Fibroblast of peridontal ligament (primary cell): ENCODE measurements at regions not wholly inside any gene's neighbourhood (a gene's known extent, or its start where the extent isn't known, plus 50 kb on each side); places are given as distances from the start of the nearest gene placed in this dataset.
"Not testable (repeated sequence)": the region's sequence is repeated elsewhere in the genome, so short reads cannot be mapped to it uniquely, and the experiment has no call there.

ENCODE experiments used
- DNase-seq: peaks from one replicate; pipeline ENCODE4 v3.0.0-alpha.2; 2010; ENCODE audit errors: extremely low read depth

GRCh38 chr3:153221748-153222162, 59.7 kb downstream of the RAP2B start:
- DNase-seq: peak; percentile 81

DNA sequence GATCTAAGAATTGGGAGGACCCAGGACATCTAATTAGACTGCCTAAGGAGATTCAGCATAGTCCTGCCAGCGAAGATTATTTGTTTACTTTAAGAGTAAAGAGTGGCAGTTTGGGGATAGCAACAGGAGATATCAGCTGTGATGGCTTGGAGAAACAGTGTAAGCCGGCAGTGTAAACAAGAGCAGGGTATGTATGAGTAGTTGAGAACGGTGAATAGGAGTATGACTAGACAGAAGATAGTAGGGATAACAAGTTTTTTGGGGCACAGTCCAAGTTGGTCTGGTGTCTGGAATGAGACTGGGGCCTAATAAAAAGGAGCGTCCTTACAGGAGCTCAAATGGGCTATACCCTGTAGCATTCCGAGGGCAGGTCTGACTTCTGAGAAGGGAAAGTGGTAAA, 64.9 kb downstream of the RAP2B start:
- not testable (repeated sequence) for DNase-seq

DNA sequence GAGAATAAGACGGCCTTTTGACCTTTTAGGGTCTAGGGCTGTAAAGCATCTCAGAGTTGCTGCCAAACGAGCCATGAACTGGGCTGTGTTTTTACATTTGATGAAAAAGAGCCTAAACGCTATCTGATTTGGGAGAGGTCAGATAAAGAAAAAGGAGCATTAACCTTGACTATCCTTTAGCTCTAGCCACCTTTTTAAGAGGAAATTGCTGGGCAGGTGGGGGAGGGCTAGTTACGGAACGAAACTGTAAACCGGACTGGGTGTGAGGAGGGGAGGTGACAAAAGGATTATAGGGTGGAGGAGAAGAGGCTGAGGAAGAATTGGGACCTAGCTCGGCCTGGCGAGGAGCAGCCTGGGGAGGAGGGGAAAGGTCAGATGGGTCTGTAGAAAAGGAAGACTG, 68.4 kb downstream of the RAP2B start:
- DNase-seq: not testable (repeated sequence)

- not testable (repeated sequence) for DNase-seq
Observed at GRCh38 chr3:153231245-153231644, 69.2 kb downstream of the RAP2B start.

DNA sequence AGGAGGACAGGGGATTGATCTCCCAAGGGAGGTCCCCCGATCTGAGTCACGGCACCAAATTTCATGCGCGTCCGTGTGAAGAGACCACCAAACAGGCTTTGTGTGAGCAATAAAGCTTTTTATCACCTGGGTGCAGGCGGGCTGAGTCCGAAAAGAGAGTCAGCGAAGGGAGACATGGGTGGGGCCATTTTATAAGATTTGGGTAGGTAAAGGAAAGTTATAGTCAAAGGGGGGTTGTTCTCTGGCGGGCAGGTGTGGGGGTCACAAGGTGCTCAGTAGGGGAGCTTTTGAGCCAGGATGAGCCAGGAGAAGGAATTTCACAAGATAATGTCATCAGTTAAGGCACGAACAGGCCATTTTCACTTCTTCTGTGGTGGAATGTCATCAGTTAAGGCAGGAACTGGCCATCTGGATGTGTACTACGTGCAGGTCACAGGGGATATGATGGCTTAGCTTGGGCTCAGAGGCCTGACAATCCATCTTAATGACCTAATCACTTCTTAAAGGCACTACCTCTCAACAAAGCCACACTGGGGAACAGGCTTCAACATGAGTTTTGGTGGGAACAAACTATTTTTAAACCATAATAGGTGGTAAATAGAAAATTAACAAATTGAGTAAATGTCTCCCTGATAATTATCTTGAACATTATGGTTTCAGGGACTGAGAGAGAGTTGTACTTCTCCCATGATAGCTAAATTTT, 70.2 kb downstream of the RAP2B start:
- DNase-seq: not testable (repeated sequence)

- peak; percentile 93 for DNase-seq
Observed at GRCh38 chr3:153232851-153233271, 70.8 kb downstream of the RAP2B start.

GRCh38 chr3:153233986-153234385, 72.0 kb downstream of the RAP2B start:
- DNase-seq: no peak

GRCh38 chr3:153242896-153243295, 80.9 kb downstream of the RAP2B start:
- DNase-seq: no peak

- peak; percentile 75 for DNase-seq
Observed at GRCh38 chr3:153244961-153245360, 82.9 kb downstream of the RAP2B start.

DNA sequence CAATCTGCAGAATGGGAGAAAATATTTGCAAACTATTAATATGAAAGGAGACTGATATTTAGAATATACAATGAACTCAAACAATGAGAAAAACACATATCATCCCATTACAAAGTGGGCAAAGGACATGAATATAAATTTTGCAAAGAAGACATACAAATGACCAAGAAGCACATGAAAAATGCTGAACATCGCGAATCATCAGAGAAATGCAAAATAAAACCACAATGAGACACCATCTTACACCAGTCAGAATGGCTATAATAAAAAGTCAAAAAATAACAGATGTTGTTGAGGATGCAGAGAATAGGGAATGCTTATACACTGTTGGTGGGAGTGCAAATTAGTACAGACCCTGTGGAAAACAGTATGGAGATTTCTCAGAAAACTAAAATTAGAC, 83.6 kb downstream of the RAP2B start:
- DNase-seq: peak; percentile 35

GRCh38 chr3:153246331-153246730, 84.3 kb downstream of the RAP2B start:
- DNase-seq: no peak

DNA sequence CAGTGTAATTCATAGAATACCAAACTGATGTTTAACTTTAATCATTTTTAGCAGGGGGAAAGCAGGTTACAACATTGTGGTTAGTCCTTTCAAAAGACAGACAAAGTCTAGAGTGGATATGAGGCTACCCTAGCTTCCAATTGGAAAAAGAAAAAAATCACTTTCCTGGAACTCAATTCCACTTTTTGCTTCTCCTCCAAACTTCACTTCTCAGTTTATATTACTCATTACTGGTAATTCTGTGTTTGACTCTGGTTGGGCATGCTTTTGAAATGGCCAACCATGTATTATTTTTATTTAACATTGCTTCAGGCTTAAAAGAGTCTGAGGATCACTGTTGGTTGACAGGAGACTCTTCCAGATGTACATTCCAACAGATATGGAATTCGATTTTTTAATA, 84.8 kb downstream of the RAP2B start:
- DNase-seq: peak; percentile 98

GRCh38 chr3:153247331-153248330, 85.6 kb downstream of the RAP2B start:
- DNase-seq: no peak

DNA sequence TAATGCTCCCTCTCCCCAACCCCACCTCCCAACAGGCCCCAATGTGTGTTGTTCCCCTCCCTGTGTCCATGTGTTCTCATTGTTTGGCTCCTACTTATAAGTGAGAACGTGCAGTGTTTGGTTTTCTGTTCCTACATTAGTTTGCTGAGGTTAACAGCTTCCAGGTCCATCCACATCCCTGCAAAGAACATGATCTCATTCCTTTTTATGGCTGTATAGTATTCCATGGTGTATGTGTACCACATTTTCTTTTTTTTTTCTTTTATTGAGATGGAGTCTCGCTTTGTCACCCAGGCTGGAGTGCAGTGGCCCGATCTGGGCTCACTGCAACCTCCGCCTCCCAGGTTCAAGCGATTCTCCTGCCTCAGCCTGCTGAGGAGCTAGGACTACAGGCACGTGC, 86.8 kb downstream of the RAP2B start:
- DNase-seq: not testable (repeated sequence)

DNA sequence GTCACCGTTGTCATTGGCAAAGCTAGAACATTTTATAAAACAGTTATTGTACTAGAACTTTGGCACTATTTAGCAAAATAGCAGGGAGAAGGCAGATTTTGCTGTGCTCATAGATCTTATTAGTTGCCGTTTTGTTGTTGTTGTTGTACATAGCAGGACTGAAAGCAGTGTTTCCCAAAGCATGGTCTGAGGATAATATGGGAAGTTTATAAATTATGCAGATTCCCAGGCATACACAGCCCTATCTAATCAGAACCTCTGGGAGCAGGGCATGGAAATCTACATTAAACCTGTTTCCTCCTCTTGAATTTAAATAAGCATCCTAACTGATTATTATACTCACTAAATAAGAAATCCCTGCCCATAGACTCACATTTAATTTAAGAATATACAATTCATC, 87.9 kb downstream of the RAP2B start:
- DNase-seq: no peak

DNA sequence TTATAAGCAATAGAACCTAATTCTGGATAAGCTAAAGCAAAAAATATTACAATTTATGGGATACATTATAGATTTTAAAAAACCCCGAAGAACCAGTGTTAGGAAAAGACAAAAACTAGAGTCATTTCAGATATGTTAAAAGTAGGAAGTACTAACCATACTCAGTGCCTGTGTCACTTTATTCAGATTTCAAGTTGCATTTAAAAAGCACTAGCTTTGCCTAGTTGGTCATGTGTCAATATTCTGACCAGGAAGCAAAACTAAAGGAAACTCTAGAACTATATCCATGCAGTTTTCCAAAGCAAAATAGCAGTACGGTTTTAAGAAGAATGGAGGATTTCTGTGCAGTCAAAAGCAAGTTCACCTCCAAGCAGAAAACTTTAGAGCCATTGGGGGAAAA, 88.4 kb downstream of the RAP2B start:
- DNase-seq: no peak

DNA sequence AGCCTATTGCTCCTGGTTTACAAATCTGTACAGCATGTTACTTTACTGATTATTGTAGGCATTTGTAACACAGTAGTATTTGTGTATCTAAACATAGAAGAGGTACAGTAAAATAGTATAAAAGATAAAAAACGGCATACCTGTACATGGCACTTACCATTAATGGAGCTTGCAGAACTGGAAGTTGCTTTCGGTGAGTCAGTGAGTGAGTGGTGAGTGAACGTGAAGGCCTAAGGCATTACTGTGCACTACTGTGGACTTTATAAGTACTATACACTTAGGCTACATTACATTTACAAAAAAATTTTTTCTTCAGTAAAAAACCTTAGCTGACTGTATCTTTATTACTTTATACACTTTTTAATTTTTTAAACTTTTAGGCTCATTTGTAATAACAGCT, 90.9 kb downstream of the RAP2B start:
- DNase-seq: no peak

DNA sequence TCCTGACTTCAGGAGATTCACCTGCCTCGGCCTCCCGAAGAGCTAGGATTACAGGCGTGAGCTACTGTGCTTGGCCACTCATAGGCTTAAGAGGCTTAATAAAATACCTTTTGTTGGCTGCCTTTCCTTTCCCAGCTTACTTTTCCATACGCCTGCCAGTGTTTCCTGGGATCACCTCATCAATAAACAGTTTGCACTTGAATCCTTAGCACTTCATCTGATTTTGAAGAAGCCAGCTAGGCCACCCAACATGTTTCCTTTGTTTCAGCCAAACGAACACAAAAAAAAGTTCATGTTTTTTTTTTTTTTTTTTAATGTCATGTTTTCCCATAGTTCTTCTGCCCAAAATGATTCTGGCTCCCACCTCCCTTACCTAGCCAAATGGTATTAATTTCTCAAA, 92.3 kb downstream of the RAP2B start:
- DNase-seq: no peak

GRCh38 chr3:153257673-153258351, 95.8 kb downstream of the RAP2B start:
- DNase-seq: no peak

DNA sequence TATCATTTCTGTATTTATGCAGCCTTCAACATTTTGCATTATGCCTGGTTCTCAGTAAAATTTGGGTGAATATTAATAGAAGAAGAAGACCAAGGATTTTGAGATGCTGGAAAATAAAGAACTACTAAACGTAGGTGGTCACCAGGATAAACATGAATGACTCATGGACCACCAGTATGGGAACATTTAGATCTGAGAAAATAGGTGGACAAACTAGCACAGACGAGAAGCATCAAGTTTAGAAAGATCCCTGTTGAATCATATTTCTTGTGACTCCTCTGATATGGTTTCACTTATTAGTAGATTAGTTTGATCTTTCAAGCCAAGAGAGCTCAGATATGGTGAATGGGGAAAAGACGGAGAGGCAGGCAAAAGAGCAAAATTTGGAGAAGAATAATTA, 97.9 kb downstream of the RAP2B start:
- DNase-seq: no peak

GRCh38 chr3:153260681-153261080, 98.7 kb downstream of the RAP2B start:
- DNase-seq: no peak

DNA sequence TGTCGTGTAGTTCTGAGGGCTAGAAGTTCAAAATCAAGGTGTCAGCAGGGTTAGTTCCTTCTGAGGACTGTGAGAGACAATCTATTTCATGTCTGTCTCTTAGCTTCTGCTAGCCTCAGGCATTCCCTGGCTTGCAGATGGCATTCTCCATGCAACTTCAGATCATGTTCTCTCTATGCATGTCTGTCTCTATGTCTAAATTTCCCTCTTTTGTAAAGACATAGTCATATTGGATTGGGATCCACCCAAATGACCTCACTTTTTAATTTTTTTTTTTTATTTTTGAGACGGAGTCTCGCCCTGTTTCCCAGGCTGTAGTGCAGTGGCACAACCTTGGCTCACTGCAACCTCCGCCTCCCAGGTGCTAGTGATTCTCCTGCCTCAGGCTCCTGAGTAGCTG, 104.6 kb downstream of the RAP2B start:
- no peak for DNase-seq
